ENCODE measurements at regions not wholly inside any gene's neighbourhood (a gene's known extent, or its start where the extent isn't known, plus 50 kb on each side); places are given as distances from the start of the nearest gene placed in this dataset.

- DNase-seq (ENCODE audit: low spot score): no peak
Measured at GRCh38 chr11:130641876-130642275, 193.4 kb downstream of the ADAMTS15 start.

DNA sequence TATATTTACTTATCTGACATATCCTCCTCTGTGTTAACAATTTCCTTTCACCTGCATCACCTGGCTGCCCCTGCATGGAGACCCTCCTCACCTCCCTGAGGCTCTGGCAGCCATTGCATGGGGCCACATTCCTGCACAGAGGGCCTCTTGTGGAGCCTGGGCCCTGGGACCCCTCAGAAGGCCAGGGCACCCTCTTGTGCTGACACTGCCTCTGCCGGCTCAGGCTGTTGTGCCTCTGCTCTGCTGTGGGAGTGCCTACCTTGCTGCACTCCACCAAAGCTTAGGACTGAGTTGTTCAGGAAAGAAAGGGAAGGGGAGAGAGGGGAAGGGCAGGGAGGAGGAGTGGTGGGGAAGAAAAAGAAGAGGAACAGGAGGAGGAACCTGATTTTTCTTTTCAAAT is 194.5 kb downstream of the ADAMTS15 start:
- no peak for DNase-seq (ENCODE audit: low spot score)

GRCh38 chr11:130644187-130644586 is 195.7 kb downstream of the ADAMTS15 start:
- peak; percentile 42 for DNase-seq (ENCODE audit: low spot score)

DNA sequence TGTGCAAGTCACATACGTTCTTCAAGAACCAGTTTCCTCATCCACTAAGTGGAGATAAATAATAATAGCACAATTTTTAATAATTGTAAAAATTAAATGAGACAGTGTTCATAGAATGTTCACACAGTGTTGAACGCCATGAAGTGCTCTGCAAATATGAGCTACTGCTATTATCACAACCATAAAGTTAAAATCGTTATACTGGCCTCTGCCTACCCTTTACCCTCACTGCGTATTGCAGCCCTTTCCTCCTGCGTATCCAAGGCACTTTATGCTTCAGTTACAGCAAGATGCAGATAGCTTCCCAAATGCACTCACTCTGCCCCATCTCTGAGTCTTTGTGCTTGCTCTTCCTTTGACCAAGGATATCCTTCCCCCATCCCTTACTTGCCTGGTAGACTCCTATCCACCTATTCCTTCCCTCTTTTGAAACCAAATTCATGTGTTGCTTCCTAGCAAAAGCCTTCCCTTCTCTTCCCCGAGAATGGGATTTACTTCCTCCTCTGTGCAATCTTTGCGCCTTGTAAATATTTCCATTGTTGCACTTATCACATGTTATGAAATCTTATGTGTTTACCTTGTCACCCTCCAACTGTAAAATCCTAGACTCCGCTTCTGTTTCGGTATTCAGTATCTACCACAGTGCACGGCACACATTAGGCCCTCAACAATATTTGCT is 196.9 kb downstream of the ADAMTS15 start:
- DNase-seq (ENCODE audit: low spot score): no peak

GRCh38 chr11:130645843-130646197 is 197.4 kb downstream of the ADAMTS15 start:
- no peak for DNase-seq (ENCODE audit: low spot score)

DNA sequence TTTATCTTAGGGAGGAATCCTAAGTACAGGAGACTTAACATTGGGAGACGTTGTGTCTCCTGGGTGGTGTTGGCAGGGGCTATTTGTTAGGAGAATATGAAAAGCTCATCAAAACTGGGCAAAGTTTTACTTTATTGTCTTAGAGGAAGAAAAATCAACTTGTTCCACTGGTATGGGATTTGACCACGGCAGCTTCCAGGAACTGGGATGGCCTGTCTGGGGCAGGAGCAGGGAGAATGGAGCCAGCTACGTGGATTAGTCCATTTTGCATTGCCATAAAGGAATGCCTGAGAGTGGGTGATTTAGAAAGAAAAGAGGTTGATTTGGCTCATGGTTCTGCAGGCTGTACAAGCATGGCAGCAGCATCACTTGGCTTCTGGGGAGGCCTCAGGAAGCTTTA is 198.4 kb downstream of the ADAMTS15 start:
- DNase-seq (ENCODE audit: low spot score): no peak

- DNase-seq (ENCODE audit: low spot score): no peak
Measured at GRCh38 chr11:130647371-130647770, 198.9 kb downstream of the ADAMTS15 start.

- DNase-seq (ENCODE audit: low spot score): no peak
Measured at GRCh38 chr11:130649801-130650200, 201.4 kb downstream of the ADAMTS15 start.

GRCh38 chr11:130650456-130651030 is 202.1 kb downstream of the ADAMTS15 start:
- no peak for DNase-seq (ENCODE audit: low spot score)

GRCh38 chr11:130651066-130651855 is 202.8 kb downstream of the ADAMTS15 start:
- no peak for DNase-seq (ENCODE audit: low spot score)

DNA sequence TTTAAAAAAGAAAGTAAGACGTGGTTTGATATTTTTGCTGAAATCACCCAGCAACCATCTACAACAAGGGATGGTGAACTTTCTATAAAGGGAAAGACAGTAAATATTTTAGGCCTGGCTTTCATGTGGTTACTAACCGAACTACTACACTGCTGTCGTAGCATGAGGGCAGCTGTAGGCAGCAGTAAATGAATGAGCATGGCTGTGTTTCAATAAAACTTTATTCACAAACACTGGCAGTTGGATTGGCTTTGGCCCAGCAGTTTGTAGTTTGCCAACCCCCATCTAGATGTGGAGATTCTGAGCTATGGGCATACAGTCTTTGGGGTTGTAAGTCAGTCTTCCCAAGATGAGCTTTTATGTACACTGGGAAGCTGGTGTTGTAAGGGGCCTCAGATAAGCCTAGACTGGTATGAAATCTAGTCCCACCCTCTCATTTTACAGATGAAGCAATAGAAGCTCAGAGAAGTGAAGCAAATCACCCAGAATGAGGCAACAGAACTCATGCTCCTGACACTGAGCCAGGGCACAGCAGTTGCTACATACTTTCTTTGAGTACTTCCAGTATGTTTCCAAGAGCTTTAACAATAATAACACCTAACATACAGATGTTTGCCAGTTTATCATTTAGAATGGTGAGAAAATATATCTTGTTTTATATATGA is 204.4 kb downstream of the ADAMTS15 start:
- no peak for DNase-seq (ENCODE audit: low spot score)

DNA sequence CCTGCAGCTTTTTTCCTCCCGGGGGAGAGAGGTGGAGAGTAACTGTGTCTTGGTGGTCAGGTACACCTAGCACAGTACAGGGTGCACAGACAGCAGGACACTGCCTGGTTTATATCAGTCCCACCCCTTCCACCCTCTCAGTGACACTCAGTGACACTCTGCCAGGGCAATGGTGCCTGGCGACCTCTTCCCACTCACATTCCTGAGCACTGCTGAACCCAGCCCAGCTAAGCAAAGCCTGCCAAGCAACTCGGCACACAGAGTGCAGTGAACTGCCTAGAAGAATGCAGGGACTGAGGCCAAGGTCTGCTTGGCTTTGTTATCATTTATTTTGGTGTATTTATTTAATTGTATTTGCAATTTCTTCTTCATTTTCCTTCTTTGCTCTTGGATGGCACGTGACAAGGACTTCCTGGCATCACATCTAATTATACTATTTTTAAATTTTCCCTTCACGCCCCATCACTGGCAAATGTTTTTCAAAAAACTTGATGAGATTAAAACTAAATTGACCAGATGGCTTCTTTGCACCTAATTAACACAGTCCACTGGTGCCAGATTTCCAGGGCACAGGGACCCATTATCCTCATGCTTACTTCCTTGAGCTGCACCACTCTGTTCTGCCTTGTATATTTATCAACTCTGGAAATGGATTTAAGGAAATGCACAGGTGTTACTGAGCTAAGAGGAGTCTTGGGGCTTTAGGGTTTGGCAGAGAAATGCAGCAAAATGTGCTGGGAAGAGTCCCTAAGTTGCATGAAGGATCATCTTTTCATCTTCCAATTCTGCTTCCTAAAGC is 205.6 kb downstream of the ADAMTS15 start:
- peak; percentile 61 for DNase-seq (ENCODE audit: low spot score)

GRCh38 chr11:130655300-130655699 is 206.9 kb downstream of the ADAMTS15 start:
- DNase-seq (ENCODE audit: low spot score): no peak

DNA sequence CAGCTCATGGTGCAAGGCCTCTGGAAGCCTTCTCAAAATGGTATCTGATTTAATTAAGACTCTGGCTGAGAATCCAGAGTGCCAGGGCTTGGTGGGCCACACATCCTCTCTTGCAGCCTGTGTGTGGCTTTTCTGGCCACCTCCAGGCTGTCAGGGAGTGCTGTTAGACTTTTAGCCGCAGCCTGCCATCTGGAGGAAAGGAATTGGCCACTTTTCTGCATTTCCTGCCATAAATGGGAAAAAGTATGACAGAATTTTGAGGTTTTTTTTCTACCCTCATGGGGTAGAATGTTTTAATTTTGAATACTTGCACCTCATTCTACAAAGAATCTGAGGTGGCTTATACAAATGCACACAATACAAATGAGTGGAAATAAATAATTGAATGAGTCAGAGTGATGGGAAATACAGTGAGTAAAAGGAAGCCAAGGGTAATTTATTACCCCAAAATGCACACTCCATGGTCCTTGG is 218.4 kb downstream of the ADAMTS15 start:
- no peak for DNase-seq (ENCODE audit: low spot score)

DNA sequence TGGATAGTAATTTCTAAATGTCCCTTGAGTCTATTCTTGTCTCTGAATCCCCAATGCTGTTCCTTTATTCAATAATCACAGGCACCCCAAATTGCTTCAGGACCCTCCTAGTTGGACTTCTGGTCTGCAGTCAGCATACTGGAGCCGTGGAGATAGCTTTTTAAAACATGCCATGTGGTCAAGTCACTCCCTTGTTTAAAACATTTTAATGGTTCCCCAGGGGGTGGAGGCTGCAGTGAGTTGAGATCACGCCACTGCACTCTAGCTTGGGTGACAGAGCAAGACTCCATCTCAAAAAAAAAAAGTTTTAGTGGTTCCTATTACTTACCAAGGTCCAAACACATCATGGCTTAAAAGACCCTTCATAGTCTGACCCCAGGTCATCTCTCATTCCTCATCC is 220.3 kb downstream of the ADAMTS15 start:
- no peak for DNase-seq (ENCODE audit: low spot score)

DNA sequence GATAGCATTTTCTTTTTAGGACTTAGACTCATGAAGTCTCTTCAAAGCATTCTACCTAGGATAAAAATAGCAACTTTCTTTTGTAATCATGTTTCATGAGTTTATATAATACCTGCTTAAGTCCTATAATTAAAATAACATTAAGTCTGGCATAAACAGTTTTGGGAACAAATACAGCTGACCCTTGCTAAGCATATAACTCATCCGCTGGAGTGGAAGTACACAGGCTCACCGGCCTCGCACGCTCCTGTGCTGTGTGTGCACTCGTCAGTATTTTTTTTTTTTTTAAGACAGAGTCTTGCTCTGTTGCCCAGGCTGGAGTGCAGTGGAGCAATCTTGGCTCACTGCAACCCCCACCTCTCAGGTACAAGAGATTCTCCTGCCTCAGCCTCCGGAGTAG is 221.8 kb downstream of the ADAMTS15 start:
- no peak for DNase-seq (ENCODE audit: low spot score)

GRCh38 chr11:130671801-130672700 is 223.6 kb downstream of the ADAMTS15 start:
- DNase-seq (ENCODE audit: low spot score): no peak

GRCh38 chr11:130672911-130673310 is 224.5 kb downstream of the ADAMTS15 start:
- DNase-seq (ENCODE audit: low spot score): no peak

DNA sequence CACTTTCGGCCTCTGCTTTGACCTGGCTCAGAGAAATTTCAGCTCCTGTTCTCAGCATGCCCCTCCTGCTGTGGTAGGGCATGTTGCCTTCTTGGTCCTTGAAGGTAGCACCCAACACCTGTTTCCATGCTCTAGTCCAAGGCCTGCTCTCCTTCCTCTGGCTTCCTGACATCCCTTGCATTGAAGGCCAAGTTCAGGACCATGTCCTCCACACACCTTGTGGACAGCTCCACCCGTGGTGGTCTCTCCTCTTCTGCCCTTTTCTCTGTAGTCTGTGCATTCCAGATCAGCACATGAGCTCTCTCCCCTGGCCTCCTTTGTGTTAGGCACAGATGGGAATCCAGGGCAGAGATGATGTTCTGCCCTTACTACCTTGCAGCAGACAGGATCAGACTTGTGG is 225.3 kb downstream of the ADAMTS15 start:
- no peak for DNase-seq (ENCODE audit: low spot score)

GRCh38 chr11:130674686-130675308 is 226.4 kb downstream of the ADAMTS15 start:
- no peak for DNase-seq (ENCODE audit: low spot score)

All from iPS-NIHi11 (cell line).